Stomach (tissue), 4 donors: ENCODE measurements at regions not wholly inside any gene's neighbourhood (a gene's known extent, or its start where the extent isn't known, plus 50 kb on each side); places are given as distances from the start of the nearest gene placed in this dataset.

Source experiments
- EP300 ChIP-seq: sonication (generic); formaldehyde crosslinking; IDR thresholded peaks from one replicate; pipeline ENCODE4 v1.6.1; 2017; ENCODE audit warnings: antibody characterized with exemption
- POLR2A ChIP-seq, 4 donors: fragments of 450-650 bp; IDR thresholded peaks; one replicate each; pipeline ENCODE4 v1.6.1; 2016; ENCODE audit warnings: antibody characterized with exemption in 4 of 4, control low read depth in 2 of 4, mild to moderate bottlenecking in 1 of 4, moderate library complexity in 1 of 4
- POLR2AphosphoS5 ChIP-seq, 3 donors: sonication (generic); formaldehyde crosslinking; IDR thresholded peaks; one replicate each; pipeline ENCODE4 v1.6.1; 2016; ENCODE audit warnings: antibody characterized with exemption in 3 of 3
- TF ChIP-seq, protein P1 (sequence below), 7 experiments: fragments of 450-650 bp in 4 of 7; fragments of 200-600 bp in 3 of 7; sonication (generic) in 3 of 7; IDR thresholded peaks; one replicate each; pipeline ENCODE4 v1.5.1; 2016 to 2019; ENCODE audit warnings: antibody characterized with exemption in 7 of 7, control low read depth in 2 of 7, mild to moderate bottlenecking in 1 of 7

DNA sequence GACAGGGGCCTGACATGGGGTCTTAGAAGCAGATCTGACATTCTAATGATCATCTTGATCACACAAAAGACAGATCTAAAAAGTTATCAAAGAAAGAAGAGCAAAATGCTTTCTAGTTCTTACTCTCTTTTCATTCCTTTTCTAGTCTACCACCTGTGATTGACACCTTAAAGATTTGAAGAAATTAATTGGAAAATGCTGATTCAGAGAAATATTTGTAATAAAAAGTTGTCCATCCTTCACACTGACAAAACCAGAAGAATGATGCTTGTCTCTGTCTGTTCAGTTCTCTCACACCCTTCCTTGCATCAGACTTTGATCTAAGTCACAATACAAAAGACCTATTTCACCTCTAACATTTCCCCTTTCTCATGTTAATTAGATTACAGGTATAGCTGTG is 182.4 kb downstream of the RAP2A start:
- TF ChIP-seq, protein P1, sequence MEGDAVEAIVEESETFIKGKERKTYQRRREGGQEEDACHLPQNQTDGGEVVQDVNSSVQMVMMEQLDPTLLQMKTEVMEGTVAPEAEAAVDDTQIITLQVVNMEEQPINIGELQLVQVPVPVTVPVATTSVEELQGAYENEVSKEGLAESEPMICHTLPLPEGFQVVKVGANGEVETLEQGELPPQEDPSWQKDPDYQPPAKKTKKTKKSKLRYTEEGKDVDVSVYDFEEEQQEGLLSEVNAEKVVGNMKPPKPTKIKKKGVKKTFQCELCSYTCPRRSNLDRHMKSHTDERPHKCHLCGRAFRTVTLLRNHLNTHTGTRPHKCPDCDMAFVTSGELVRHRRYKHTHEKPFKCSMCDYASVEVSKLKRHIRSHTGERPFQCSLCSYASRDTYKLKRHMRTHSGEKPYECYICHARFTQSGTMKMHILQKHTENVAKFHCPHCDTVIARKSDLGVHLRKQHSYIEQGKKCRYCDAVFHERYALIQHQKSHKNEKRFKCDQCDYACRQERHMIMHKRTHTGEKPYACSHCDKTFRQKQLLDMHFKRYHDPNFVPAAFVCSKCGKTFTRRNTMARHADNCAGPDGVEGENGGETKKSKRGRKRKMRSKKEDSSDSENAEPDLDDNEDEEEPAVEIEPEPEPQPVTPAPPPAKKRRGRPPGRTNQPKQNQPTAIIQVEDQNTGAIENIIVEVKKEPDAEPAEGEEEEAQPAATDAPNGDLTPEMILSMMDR (IDR thresholded peaks at IDR 0.05): no peak
- TF ChIP-seq POLR2AphosphoS5 (IDR thresholded peaks at IDR 0.05) (no peak), POLR2A (IDR thresholded peaks at IDR 0.05) (no peak), EP300 (no peak)
